ENCODE measurements at regions not wholly inside any gene's neighbourhood (a gene's known extent, or its start where the extent isn't known, plus 50 kb on each side); places are given as distances from the start of the nearest gene placed in this dataset.

GRCh38 chr4:66604192-66604591, 933.9 kb upstream of the EPHA5 start:
- Histone ChIP-seq H3K36me3 (no peaks in the 10 kb centered on the region), H3K4me3 (ENCODE audit: low read depth in 1 of 2, low read length in 1 of 2) (no peak overlapping the region), H3K27me3 (no peaks in the 10 kb centered on the region), H3K9me3 (no peaks in the 10 kb centered on the region), H3K4me1 (ENCODE audit: control insufficient read depth in 1 of 2, insufficient read depth in 1 of 2, low read depth in 1 of 2, low read length in 1 of 2) (no peaks in the 10 kb centered on the region), H3K27ac (no peak overlapping the region)
- TF ChIP-seq, protein P1, sequence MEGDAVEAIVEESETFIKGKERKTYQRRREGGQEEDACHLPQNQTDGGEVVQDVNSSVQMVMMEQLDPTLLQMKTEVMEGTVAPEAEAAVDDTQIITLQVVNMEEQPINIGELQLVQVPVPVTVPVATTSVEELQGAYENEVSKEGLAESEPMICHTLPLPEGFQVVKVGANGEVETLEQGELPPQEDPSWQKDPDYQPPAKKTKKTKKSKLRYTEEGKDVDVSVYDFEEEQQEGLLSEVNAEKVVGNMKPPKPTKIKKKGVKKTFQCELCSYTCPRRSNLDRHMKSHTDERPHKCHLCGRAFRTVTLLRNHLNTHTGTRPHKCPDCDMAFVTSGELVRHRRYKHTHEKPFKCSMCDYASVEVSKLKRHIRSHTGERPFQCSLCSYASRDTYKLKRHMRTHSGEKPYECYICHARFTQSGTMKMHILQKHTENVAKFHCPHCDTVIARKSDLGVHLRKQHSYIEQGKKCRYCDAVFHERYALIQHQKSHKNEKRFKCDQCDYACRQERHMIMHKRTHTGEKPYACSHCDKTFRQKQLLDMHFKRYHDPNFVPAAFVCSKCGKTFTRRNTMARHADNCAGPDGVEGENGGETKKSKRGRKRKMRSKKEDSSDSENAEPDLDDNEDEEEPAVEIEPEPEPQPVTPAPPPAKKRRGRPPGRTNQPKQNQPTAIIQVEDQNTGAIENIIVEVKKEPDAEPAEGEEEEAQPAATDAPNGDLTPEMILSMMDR (IDR thresholded peaks at IDR 0.05), result no peak

GRCh38 chr4:66602622-66603021, 932.3 kb upstream of the EPHA5 start:
- Histone ChIP-seq H3K27me3 (no peaks in the 10 kb centered on the region), H3K4me1 (ENCODE audit: control insufficient read depth in 1 of 2, insufficient read depth in 1 of 2, low read depth in 1 of 2, low read length in 1 of 2) (no peaks in the 10 kb centered on the region), H3K9me3 (no peaks in the 10 kb centered on the region), H3K27ac (no peak overlapping the region), H3K4me3 (ENCODE audit: low read depth in 1 of 2, low read length in 1 of 2) (no peak overlapping the region), H3K36me3 (no peaks in the 10 kb centered on the region)
- TF ChIP-seq, protein P1 (IDR thresholded peaks at IDR 0.05), result no peak

DNA sequence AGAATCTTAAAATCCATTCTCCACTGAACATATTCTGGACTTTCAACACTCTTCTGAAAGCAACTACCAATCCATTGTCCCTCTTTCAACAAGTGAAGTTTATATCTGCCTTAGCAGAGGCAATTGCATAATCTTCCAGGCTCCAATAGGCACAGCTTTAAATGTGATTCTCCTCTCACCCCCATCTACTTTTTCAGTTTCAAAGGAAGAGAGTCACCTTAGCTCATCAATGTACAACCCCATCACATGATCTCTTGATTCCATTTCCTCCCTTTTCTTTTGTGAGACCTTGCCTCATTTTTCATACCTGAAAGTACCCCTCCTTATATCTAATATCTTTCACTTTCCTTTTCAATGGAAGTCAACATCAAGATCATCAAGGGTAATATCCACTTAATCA, 921.7 kb upstream of the EPHA5 start:
- Histone ChIP-seq H3K36me3 (no peaks in the 10 kb centered on the region), H3K27ac (no peak overlapping the region), H3K4me3 (ENCODE audit: low read depth in 1 of 2, low read length in 1 of 2) (no peak overlapping the region), H3K27me3 (no peaks in the 10 kb centered on the region), H3K9me3 (no peaks in the 10 kb centered on the region), H3K4me1 (ENCODE audit: control insufficient read depth in 1 of 2, insufficient read depth in 1 of 2, low read depth in 1 of 2, low read length in 1 of 2) (no peaks in the 10 kb centered on the region)
- TF ChIP-seq, protein P1 (IDR thresholded peaks at IDR 0.05), result no peak

DNA sequence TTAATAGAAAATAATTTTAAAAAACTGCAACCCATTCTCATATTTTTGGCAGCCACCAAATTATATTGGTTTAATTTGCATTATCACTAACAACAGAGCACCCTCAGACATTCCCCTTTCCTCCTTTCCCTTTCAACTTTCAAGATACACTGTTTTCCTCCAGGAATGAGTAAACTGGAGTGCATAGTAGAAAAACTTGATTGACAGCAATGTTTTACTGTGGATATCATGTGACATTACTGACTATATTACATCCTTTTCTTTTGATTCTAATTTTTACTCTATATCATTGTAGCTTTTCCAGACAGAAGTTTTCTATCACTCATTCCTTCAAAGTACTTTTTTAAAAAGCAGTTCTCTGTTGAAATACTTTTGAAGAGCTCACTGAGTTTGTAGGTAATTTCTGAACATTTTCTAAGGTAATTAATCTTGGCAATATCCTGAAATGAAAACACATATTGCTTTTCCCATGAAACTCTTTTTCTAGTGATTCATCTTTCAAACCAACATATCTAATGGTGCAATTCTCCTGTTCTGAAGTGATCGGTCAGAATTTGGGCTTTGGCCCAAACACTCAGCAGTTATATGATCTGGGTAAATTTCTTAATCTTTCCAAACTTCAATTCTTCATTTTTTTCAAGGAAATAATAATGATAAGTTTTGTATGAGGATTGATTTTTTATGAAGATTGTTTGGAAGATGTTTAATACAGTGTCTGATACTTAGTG, 920.4 kb upstream of the EPHA5 start:
- Histone ChIP-seq H3K4me1 (ENCODE audit: control insufficient read depth in 1 of 2, insufficient read depth in 1 of 2, low read depth in 1 of 2, low read length in 1 of 2) (no peaks in the 10 kb centered on the region), H3K9me3 (no peaks in the 10 kb centered on the region), H3K4me3 (ENCODE audit: low read depth in 1 of 2, low read length in 1 of 2) (no peak overlapping the region), H3K27me3 (no peaks in the 10 kb centered on the region), H3K36me3 (no peaks in the 10 kb centered on the region), H3K27ac (no peak overlapping the region)
- TF ChIP-seq, protein P1 (IDR thresholded peaks at IDR 0.05), result no peak

DNA sequence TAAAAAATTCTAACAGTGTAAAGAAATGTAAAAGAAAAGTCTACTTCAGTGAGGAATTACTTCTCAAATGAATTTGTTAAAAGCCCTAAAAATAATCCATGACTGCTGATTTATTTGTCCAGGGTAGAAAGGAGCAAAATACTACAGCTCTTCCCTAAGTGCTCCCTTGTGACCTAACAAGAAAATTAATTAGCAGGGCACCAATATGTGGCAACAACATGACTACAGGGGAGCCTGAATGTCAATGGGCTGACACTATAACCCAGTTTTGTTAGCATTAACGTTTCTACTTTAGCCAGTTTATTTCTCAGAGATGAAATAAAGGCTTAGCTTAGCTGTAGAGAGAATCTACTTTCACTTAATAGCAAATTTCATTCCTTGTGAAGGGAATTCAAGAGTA, 918.9 kb upstream of the EPHA5 start:
- Histone ChIP-seq H3K36me3 (no peaks in the 10 kb centered on the region), H3K9me3 (no peaks in the 10 kb centered on the region), H3K4me1 (ENCODE audit: control insufficient read depth in 1 of 2, insufficient read depth in 1 of 2, low read depth in 1 of 2, low read length in 1 of 2) (no peaks in the 10 kb centered on the region), H3K27ac (no peak overlapping the region), H3K27me3 (no peaks in the 10 kb centered on the region), H3K4me3 (ENCODE audit: low read depth in 1 of 2, low read length in 1 of 2) (no peak overlapping the region)
- TF ChIP-seq, protein P1 (IDR thresholded peaks at IDR 0.05), result no peak
